Common myeloid progenitor, CD34-positive (primary cell): ENCODE measurements at regions not wholly inside any gene's neighbourhood (a gene's known extent, or its start where the extent isn't known, plus 50 kb on each side); places are given as distances from the start of the nearest gene placed in this dataset.
"Not testable (repeated sequence)": the region's sequence is repeated elsewhere in the genome, so short reads cannot be mapped to it uniquely, and the experiment has no call there.

Experiments used
- CTCF ChIA-PET: fragments of 350-600 bp; sonication (Branson Sonifier 250); formaldehyde crosslinking; loops from one replicate; lab custom pipeline; 2021; ENCODE audit warnings: antibody characterized with exemption; lab: Charles Lee
- POLR2A ChIA-PET: fragments of 350-600 bp; sonication (Branson Sonifier 250); formaldehyde crosslinking; loops from one replicate; lab custom pipeline; 2021; ENCODE audit warnings: antibody characterized with exemption; lab: Charles Lee
- DNase-seq, 3 donors: peaks; one replicate each; pipeline versions ENCODE4 v3.0.0 to v3.0.0-alpha.2; 2013
- H3K27ac ChIP-seq, 2 experiments: 1 replicate in 1 of 2; 2 replicates in 1 of 2; pipeline ENCODE4 v1.7.0; 2013; ENCODE audit warnings: inconsistent platforms in 2 of 2, low read length in 2 of 2, mild to moderate bottlenecking in 2 of 2, low read depth in 1 of 2, moderate library complexity in 1 of 2; ENCODE audit not compliant: severe bottlenecking in 2 of 2, insufficient read depth in 1 of 2, poor library complexity in 1 of 2
- H3K27me3 ChIP-seq, 5 experiments: replicated peaks in 2 of 5; 1 replicate in 3 of 5; 2 replicates in 2 of 5; pipeline versions ENCODE4 v1.6.1 to v1.7.0; 2013; ENCODE audit warnings: low read length in 4 of 5, mild to moderate bottlenecking in 2 of 5, moderate library complexity in 2 of 5, inconsistent platforms in 1 of 5; ENCODE audit not compliant: insufficient read depth in 5 of 5, control insufficient read depth in 4 of 5
- H3K36me3 ChIP-seq, 4 experiments: 1 replicate in 2 of 4; 2 replicates in 2 of 4; pipeline versions ENCODE4 v1.6.1 to v1.7.0; 2013; ENCODE audit warnings: low read length in 3 of 4, control low read depth in 1 of 4, mild to moderate bottlenecking in 1 of 4; ENCODE audit not compliant: control insufficient read depth in 4 of 4, insufficient read depth in 4 of 4
- H3K4me1 ChIP-seq, 4 experiments: 1 replicate in 3 of 4; 2 replicates in 1 of 4; pipeline versions ENCODE4 v1.6.1 to v1.7.1; 2013; ENCODE audit warnings: low read length in 3 of 4, mild to moderate bottlenecking in 3 of 4, control low read depth in 1 of 4, inconsistent platforms in 1 of 4, moderate library complexity in 1 of 4; ENCODE audit not compliant: control insufficient read depth in 4 of 4, insufficient read depth in 4 of 4; ENCODE audit errors: control extremely low read depth in 1 of 4
- H3K4me3 ChIP-seq, 7 experiments: 1 replicate in 4 of 7; 2 replicates in 3 of 7; pipeline versions ENCODE4 v1.5.1 to v1.7.0; 2013; ENCODE audit warnings: mild to moderate bottlenecking in 7 of 7, low read length in 6 of 7, moderate library complexity in 6 of 7, inconsistent platforms in 2 of 7, low read depth in 2 of 7, control low read depth in 1 of 7; ENCODE audit not compliant: insufficient read depth in 4 of 7, control insufficient read depth in 1 of 7; ENCODE audit errors: extremely low read depth in 1 of 7
- H3K9me3 ChIP-seq, 5 experiments: 1 replicate in 4 of 5; 2 replicates in 1 of 5; pipeline versions ENCODE4 v1.6.1 to v1.7.1; 2013; ENCODE audit warnings: low read length in 4 of 5, mild to moderate bottlenecking in 2 of 5, inconsistent platforms in 1 of 5, low read depth in 1 of 5, moderate library complexity in 1 of 5; ENCODE audit not compliant: control insufficient read depth in 4 of 5, insufficient read depth in 2 of 5; ENCODE audit errors: control extremely low read depth in 1 of 5
- WGBS: methylation state at CpG from one replicate; pipeline ENCODE4 v1.1.5; 2013; ENCODE audit not compliant: insufficient coverage; 5-methylcytosine and 5-hydroxymethylcytosine counted together

GRCh38 chr5:84752780-84753179 lies 368.1 kb upstream of the EDIL3 start:
- no peaks in the 10 kb centered on the region for H3K27me3 ChIP-seq
- H3K36me3 ChIP-seq = no peaks in the 10 kb centered on the region
- H3K4me3 ChIP-seq = no peak overlapping the region
- no peak overlapping the region for H3K27ac ChIP-seq
- ChIA-PET CTCF (no interaction called here), POLR2A (no interaction called here)
- H3K9me3 ChIP-seq = no peaks in the 10 kb centered on the region
- WGBS = 92% methylated on average over 2 of the region's 2 CpGs
- DNase-seq = no peak
- no peaks in the 10 kb centered on the region for H3K4me1 ChIP-seq

- POLR2A ChIA-PET = no interaction called here
- H3K4me1 ChIP-seq = no peaks in the 10 kb centered on the region
- CTCF ChIA-PET = no interaction called here
- no peaks in the 10 kb centered on the region for H3K27me3 ChIP-seq
- no peak overlapping the region for H3K4me3 ChIP-seq
- no peaks in the 10 kb centered on the region for H3K9me3 ChIP-seq
- no peak overlapping the region for H3K27ac ChIP-seq
- no peaks in the 10 kb centered on the region for H3K36me3 ChIP-seq
- no peak for DNase-seq
- WGBS = no CpG with 5 or more reads among the region's 1 CpG
Measured at GRCh38 chr5:84748313-84748712, 363.6 kb upstream of the EDIL3 start.

GRCh38 chr5:84746280-84746679 lies 361.6 kb upstream of the EDIL3 start:
- H3K9me3 ChIP-seq, DNase-seq: not testable (repeated sequence)

GRCh38 chr5:84741056-84741455 lies 356.4 kb upstream of the EDIL3 start:
- POLR2A ChIA-PET = no interaction called here
- CTCF ChIA-PET = no interaction called here
- WGBS = 100% methylated on average over 1 of the region's 1 CpG

More at GRCh38 chr5:84746280-84746679, 361.6 kb upstream of the EDIL3 start:
- H3K27ac ChIP-seq, H3K36me3 ChIP-seq, H3K4me1 ChIP-seq, H3K27me3 ChIP-seq, CTCF ChIA-PET, H3K4me3 ChIP-seq: not testable (repeated sequence)
- POLR2A ChIA-PET = interaction anchor here (0.8 kb wide), 1 partner anchor 591 kb away, joined by 4 read pairs; no protein-coding TSS in a partner anchor
- WGBS = no CpG with 5 or more reads among the region's 2 CpGs

GRCh38 chr5:84729326-84729725 lies 344.6 kb upstream of the EDIL3 start:
- Histone ChIP-seq H3K9me3 (no peaks in the 10 kb centered on the region), H3K27ac (no peak overlapping the region), H3K4me3 (no peak overlapping the region), H3K36me3 (no peaks in the 10 kb centered on the region), H3K27me3 (no peaks in the 10 kb centered on the region), H3K4me1 (no peaks in the 10 kb centered on the region)
- peak in 2 of 3 donors; percentile 27 to 44 for DNase-seq
- POLR2A ChIA-PET = no interaction called here
- CTCF ChIA-PET = no interaction called here
- WGBS = 4% methylated on average over 3 of the region's 5 CpGs

More at GRCh38 chr5:84741056-84741455, 356.4 kb upstream of the EDIL3 start:
- H3K4me3 ChIP-seq = no peak overlapping the region
- no peaks in the 10 kb centered on the region for H3K9me3 ChIP-seq
- no peaks in the 10 kb centered on the region for H3K27me3 ChIP-seq
- DNase-seq = no peak
- no peaks in the 10 kb centered on the region for H3K4me1 ChIP-seq
- H3K36me3 ChIP-seq = no peaks in the 10 kb centered on the region
- H3K27ac ChIP-seq = no peak overlapping the region

GRCh38 chr5:84727708-84728107 lies 343.0 kb upstream of the EDIL3 start:
- CTCF ChIA-PET = no interaction called here
- no CpG with 5 or more reads among the region's 2 CpGs for WGBS

GRCh38 chr5:84725946-84726570 lies 341.4 kb upstream of the EDIL3 start:
- no peaks in the 10 kb centered on the region for H3K9me3 ChIP-seq
- CTCF ChIA-PET = no interaction called here
- no CpG with 5 or more reads among the region's 2 CpGs for WGBS
- H3K4me3 ChIP-seq = no peak overlapping the region
- no peaks in the 10 kb centered on the region for H3K36me3 ChIP-seq
- H3K27ac ChIP-seq = no peak overlapping the region
- no peaks in the 10 kb centered on the region for H3K4me1 ChIP-seq
- H3K27me3 ChIP-seq = no peaks in the 10 kb centered on the region
- no peak for DNase-seq
- POLR2A ChIA-PET = no interaction called here

More at GRCh38 chr5:84727708-84728107, 343.0 kb upstream of the EDIL3 start:
- H3K4me3 ChIP-seq = no peak overlapping the region
- no peak overlapping the region for H3K27ac ChIP-seq
- no peaks in the 10 kb centered on the region for H3K27me3 ChIP-seq
- H3K9me3 ChIP-seq = no peaks in the 10 kb centered on the region
- no peaks in the 10 kb centered on the region for H3K36me3 ChIP-seq
- POLR2A ChIA-PET = no interaction called here
- DNase-seq = no peak
- H3K4me1 ChIP-seq = no peaks in the 10 kb centered on the region
